AG09319 (cell line): ENCODE measurements at regions not wholly inside any gene's neighbourhood (a gene's known extent, or its start where the extent isn't known, plus 50 kb on each side); places are given as distances from the start of the nearest gene placed in this dataset.
"Not testable (repeated sequence)": the region's sequence is repeated elsewhere in the genome, so short reads cannot be mapped to it uniquely, and the experiment has no call there.

Experiments used
- DNase-seq: peaks from one replicate; pipeline ENCODE4 v3.0.0-alpha.2; 2010; ENCODE audit warnings: low read depth; ENCODE audit errors: extremely low read depth
- CTCF ChIP-seq: IDR thresholded peaks from 2 replicates; pipeline ENCODE4 v1.5.1; 2011; ENCODE audit warnings: low read depth, mild to moderate bottlenecking, inconsistent platforms, low read length, moderate library complexity

- no peak for DNase-seq
- TF ChIP-seq CTCF: no peak
Observed at GRCh38 chr5:157972579-157972978, 113.6 kb upstream of the CLINT1 start.

- TF ChIP-seq CTCF: no peak
- peak; percentile 12 for DNase-seq
Observed at GRCh38 chr5:157971571-157972216, 112.7 kb upstream of the CLINT1 start.

DNA sequence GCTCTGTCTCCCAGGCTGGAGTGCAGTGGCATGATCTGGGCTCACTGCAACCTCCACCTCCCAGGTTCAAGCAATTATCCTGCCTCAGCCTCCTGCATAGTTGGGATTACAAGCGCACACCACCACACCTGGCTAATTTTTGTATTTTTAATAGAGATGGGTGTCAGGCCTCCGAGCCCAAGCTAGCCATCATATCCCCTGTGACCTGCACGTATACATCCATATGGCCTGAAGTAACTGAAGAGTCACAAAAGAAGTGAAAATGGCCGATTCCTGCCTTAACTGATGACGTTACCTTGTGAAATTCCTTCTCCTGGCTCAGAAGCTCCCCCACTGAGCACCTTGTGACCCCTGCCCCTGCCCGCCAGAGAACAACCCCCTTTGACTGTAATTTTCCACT, 109.6 kb upstream of the CLINT1 start:
- DNase-seq: not testable (repeated sequence)

DNA sequence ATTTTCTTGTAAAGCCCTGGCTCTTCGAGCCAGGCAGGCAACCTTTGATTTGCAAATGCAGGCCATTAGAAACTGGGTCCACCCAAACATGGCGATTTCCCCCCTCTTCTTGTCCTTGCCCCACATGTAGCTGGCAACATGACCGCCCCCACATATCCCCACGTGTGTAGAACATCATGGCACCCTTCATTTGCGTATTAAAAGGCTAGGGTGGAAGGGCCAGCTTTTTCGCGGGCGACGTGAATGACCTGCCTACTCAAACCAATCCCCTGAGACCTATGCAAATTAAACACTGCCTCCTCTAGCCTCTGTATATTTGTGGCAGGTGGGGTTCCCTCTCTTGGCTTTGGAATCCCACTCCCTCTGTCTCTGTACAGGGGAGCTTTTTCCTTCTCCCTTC, 107.0 kb upstream of the CLINT1 start:
- TF ChIP-seq CTCF: no peak
- no peak for DNase-seq

GRCh38 chr5:157965040-157965678, 106.2 kb upstream of the CLINT1 start:
- DNase-seq: no peak
- TF ChIP-seq CTCF: no peak

DNA sequence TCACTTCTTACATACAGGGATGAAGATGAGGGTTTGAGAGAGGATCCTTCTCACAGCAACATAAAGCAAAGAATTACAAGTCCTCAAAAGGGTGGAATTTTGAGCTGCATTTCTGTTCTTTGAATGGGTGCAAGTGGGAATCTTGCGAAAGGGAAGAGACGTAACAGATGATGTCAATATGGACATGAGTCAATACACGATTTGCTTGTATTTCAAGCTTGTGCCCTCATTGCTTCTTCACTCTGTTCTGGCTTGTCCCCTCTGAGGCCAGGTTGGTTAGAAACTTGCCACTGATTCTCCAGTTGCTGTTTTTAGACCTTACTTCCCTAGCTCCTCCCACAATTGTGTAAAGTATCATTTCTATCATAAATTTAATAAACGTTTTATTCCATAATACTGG, 104.8 kb upstream of the CLINT1 start:
- no peak for TF ChIP-seq CTCF
- no peak for DNase-seq

DNA sequence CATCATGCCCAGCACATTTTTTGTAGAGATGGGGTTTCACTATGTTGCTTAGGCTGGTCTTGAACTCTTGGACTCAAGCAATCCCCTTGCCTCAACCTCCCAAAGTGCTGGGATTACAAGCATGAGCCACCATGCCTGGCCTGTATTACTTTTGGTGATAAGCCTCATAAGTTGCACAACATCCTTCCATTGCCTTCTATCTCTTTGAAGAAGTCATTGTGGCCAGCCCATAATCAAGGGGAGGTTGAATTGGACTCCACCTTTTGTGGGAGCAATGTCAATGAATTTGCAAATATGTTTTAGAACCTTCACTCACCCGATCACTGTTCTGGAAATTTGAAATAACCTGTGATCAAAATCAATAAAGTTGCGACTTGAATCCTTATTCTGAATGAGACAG, 104.3 kb upstream of the CLINT1 start:
- DNase-seq: no peak
- TF ChIP-seq CTCF: no peak

GRCh38 chr5:157962686-157963085, 103.7 kb upstream of the CLINT1 start:
- DNase-seq: not testable (repeated sequence)
